Stimulated activated naive CD4-positive, alpha-beta T cell (primary cell): ENCODE measurements at regions not wholly inside any gene's neighbourhood (a gene's known extent, or its start where the extent isn't known, plus 50 kb on each side); places are given as distances from the start of the nearest gene placed in this dataset.
"Not testable (repeated sequence)": the region's sequence is repeated elsewhere in the genome, so short reads cannot be mapped to it uniquely, and the experiment has no call there.

Source experiments
- DNase-seq, 6 experiments: peaks; one replicate each; lab custom pipeline; 2025; lab: John Stamatoyannopoulos, UW

- no peak for DNase-seq
These were observed 632.3 kb upstream of the ZNF385D start for GRCh38 chr3:22383285-22383684.

- no peak for DNase-seq
These were observed 635.1 kb upstream of the ZNF385D start for GRCh38 chr3:22386107-22386506.

- no peak for DNase-seq
These were observed 641.3 kb upstream of the ZNF385D start for GRCh38 chr3:22392286-22392685.

GRCh38 chr3:22392859-22393258 is 641.8 kb upstream of the ZNF385D start:
- no peak for DNase-seq

- DNase-seq, result no peak
These were observed 648.6 kb upstream of the ZNF385D start for GRCh38 chr3:22399566-22399965.

- no peak for DNase-seq
These were observed 650.5 kb upstream of the ZNF385D start for GRCh38 chr3:22401499-22401898.

GRCh38 chr3:22414239-22414638 is 663.2 kb upstream of the ZNF385D start:
- no peak for DNase-seq

GRCh38 chr3:22416838-22417446 is 665.9 kb upstream of the ZNF385D start:
- DNase-seq, result not testable (repeated sequence)

- DNase-seq, result no peak
These were observed 668.3 kb upstream of the ZNF385D start for GRCh38 chr3:22419261-22419660.

- no peak for DNase-seq
These were observed 670.6 kb upstream of the ZNF385D start for GRCh38 chr3:22421589-22421988.

- DNase-seq, result no peak
These were observed 680.3 kb upstream of the ZNF385D start for GRCh38 chr3:22431334-22431733.

- no peak for DNase-seq
These were observed 688.6 kb upstream of the ZNF385D start for GRCh38 chr3:22439626-22440025.

GRCh38 chr3:22441711-22442110 is 690.7 kb upstream of the ZNF385D start:
- no peak for DNase-seq

- no peak for DNase-seq
These were observed 692.7 kb upstream of the ZNF385D start for GRCh38 chr3:22443571-22444233.

- not testable (repeated sequence) for DNase-seq
These were observed 694.3 kb upstream of the ZNF385D start for GRCh38 chr3:22445336-22445735.

GRCh38 chr3:22450786-22451400 is 699.9 kb upstream of the ZNF385D start:
- DNase-seq, result no peak

GRCh38 chr3:22451501-22451900 is 700.5 kb upstream of the ZNF385D start:
- no peak for DNase-seq

- DNase-seq, result no peak
These were observed 703.0 kb upstream of the ZNF385D start for GRCh38 chr3:22453906-22454535.

GRCh38 chr3:22469995-22470394 is 719.0 kb upstream of the ZNF385D start:
- DNase-seq, result no peak

GRCh38 chr3:22471557-22471956 is 720.5 kb upstream of the ZNF385D start:
- no peak for DNase-seq

GRCh38 chr3:22474706-22475445 is 723.9 kb upstream of the ZNF385D start:
- no peak for DNase-seq

GRCh38 chr3:22475665-22476240 is 724.7 kb upstream of the ZNF385D start:
- DNase-seq, result no peak
